ENCODE measurements at regions not wholly inside any gene's neighbourhood (a gene's known extent, or its start where the extent isn't known, plus 50 kb on each side); places are given as distances from the start of the nearest gene placed in this dataset.

DNA sequence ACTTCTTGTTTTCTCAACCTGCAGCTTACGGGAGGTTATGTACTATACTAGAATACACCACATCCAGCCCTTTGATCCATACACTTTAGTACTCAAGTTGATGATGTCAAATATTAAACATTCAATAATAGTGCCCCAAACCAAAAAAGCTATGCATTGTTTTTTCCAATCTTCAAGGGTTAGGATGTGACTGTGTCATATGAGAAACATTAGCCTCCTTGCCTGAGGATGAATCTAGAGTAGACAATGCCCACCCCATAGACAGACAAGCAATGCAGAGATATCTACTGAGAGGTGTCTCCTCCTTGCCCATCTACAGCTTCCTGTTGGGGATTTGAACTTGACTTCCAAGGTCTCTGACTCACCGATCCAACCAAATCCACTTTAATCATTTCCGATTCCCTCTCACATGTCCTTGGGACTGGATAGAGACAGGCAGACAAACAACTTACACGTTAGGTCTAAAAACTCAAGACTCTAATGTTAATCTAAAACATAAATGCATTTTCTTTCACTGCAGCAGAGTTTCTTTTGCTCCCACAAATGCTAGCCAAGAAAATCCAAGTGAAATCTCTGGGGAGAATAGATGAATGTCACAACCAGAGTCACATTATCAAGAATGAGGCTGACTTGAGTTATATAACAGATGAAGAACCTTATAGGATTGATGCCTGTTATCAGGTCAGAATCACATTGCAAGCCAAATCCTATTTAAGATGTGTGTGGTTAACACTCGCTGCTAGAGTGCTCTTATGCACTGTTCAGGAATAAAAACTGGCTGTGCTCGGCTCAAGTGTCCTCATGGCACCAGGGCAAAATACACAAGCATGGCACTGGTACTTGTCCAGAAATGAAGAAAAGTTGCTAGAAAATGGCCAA is 75.5 kb upstream of the TNFAIP3 start:
- Histone ChIP-seq H3K27me3 (ENCODE audit: insufficient read depth) (no peaks in the 10 kb centered on the region), H2AFZ (ENCODE audit: low read depth) (no peak overlapping the region), H3K79me2 (ENCODE audit: insufficient read depth) (no peaks in the 10 kb centered on the region), H3K27ac (ENCODE audit: low read depth in 2 of 2, low read length in 1 of 2) (no peak overlapping the region), H3K36me3 (replicated peaks in 1 of 2; ENCODE audit: control insufficient read depth in 1 of 2, insufficient read depth in 2 of 2, low read length in 1 of 2) (no peaks in the 10 kb centered on the region), H4K20me1 (ENCODE audit: insufficient read depth) (no peaks in the 10 kb centered on the region), H3K9ac (no peak overlapping the region), H3K4me3 (ENCODE audit: low read depth in 2 of 2, low read length in 1 of 2) (no peak overlapping the region), H3F3A (replicated peaks; ENCODE audit: insufficient read depth) (no peaks in the 10 kb centered on the region), H3K4me1 (ENCODE audit: control insufficient read depth in 1 of 2, insufficient read depth in 2 of 2, low read depth in 1 of 2, low read length in 1 of 2) (no peaks in the 10 kb centered on the region), H3K4me2 (no peak overlapping the region), H3K9me3 (no peaks in the 10 kb centered on the region), H3K9me2 (no peaks in the 10 kb centered on the region)
- CTCF ChIA-PET: no interaction called here
- DNase-seq: no peak
- POLR2A ChIA-PET: no interaction called here
- WGBS (ENCODE audit: low lambda C conversion rate): 7% methylated on average over 6 of the region's 6 CpGs
- TF ChIP-seq EP300 (IDR thresholded peaks at IDR 0.05; ENCODE audit: borderline replicate concordance in 1 of 2, low read depth in 1 of 2, low read length in 1 of 2): no peak
- TF ChIP-seq, protein P1, sequence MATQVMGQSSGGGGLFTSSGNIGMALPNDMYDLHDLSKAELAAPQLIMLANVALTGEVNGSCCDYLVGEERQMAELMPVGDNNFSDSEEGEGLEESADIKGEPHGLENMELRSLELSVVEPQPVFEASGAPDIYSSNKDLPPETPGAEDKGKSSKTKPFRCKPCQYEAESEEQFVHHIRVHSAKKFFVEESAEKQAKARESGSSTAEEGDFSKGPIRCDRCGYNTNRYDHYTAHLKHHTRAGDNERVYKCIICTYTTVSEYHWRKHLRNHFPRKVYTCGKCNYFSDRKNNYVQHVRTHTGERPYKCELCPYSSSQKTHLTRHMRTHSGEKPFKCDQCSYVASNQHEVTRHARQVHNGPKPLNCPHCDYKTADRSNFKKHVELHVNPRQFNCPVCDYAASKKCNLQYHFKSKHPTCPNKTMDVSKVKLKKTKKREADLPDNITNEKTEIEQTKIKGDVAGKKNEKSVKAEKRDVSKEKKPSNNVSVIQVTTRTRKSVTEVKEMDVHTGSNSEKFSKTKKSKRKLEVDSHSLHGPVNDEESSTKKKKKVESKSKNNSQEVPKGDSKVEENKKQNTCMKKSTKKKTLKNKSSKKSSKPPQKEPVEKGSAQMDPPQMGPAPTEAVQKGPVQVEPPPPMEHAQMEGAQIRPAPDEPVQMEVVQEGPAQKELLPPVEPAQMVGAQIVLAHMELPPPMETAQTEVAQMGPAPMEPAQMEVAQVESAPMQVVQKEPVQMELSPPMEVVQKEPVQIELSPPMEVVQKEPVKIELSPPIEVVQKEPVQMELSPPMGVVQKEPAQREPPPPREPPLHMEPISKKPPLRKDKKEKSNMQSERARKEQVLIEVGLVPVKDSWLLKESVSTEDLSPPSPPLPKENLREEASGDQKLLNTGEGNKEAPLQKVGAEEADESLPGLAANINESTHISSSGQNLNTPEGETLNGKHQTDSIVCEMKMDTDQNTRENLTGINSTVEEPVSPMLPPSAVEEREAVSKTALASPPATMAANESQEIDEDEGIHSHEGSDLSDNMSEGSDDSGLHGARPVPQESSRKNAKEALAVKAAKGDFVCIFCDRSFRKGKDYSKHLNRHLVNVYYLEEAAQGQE (IDR thresholded peaks at IDR 0.05; ENCODE audit: low read depth, low read length): no peak
- TF ChIP-seq EZH2phosphoT487 (IDR thresholded peaks at IDR 0.05; ENCODE audit: borderline replicate concordance, low read depth): no peak
- TF ChIP-seq, protein P2, sequence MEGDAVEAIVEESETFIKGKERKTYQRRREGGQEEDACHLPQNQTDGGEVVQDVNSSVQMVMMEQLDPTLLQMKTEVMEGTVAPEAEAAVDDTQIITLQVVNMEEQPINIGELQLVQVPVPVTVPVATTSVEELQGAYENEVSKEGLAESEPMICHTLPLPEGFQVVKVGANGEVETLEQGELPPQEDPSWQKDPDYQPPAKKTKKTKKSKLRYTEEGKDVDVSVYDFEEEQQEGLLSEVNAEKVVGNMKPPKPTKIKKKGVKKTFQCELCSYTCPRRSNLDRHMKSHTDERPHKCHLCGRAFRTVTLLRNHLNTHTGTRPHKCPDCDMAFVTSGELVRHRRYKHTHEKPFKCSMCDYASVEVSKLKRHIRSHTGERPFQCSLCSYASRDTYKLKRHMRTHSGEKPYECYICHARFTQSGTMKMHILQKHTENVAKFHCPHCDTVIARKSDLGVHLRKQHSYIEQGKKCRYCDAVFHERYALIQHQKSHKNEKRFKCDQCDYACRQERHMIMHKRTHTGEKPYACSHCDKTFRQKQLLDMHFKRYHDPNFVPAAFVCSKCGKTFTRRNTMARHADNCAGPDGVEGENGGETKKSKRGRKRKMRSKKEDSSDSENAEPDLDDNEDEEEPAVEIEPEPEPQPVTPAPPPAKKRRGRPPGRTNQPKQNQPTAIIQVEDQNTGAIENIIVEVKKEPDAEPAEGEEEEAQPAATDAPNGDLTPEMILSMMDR (IDR thresholded peaks at IDR 0.05): no peak
- TF ChIP-seq, protein P3, sequence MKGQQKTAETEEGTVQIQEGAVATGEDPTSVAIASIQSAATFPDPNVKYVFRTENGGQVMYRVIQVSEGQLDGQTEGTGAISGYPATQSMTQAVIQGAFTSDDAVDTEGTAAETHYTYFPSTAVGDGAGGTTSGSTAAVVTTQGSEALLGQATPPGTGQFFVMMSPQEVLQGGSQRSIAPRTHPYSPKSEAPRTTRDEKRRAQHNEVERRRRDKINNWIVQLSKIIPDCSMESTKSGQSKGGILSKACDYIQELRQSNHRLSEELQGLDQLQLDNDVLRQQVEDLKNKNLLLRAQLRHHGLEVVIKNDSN (IDR thresholded peaks at IDR 0.05; ENCODE audit: borderline replicate concordance, low read depth): no peak
- no peak for TF ChIP-seq ELF1 (IDR thresholded peaks at IDR 0.05)
- TF ChIP-seq MEF2A (IDR thresholded peaks at IDR 0.05; ENCODE audit: borderline replicate concordance, low read depth): no peak
- TF ChIP-seq TEAD4 (IDR thresholded peaks at IDR 0.05; ENCODE audit: borderline replicate concordance, insufficient read depth): no peak
- TF ChIP-seq SIN3A (IDR thresholded peaks at IDR 0.05; ENCODE audit: borderline replicate concordance, low read depth, low read length): no peak
- TF ChIP-seq, protein P4, sequence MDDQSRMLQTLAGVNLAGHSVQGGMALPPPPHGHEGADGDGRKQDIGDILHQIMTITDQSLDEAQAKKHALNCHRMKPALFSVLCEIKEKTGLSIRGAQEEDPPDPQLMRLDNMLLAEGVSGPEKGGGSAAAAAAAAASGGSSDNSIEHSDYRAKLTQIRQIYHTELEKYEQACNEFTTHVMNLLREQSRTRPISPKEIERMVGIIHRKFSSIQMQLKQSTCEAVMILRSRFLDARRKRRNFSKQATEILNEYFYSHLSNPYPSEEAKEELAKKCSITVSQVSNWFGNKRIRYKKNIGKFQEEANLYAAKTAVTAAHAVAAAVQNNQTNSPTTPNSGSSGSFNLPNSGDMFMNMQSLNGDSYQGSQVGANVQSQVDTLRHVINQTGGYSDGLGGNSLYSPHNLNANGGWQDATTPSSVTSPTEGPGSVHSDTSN (IDR thresholded peaks at IDR 0.05): no peak
- no peak for TF ChIP-seq RXRA (IDR thresholded peaks at IDR 0.05; ENCODE audit: borderline replicate concordance, low read depth)
- no peak for TF ChIP-seq FOSL2 (IDR thresholded peaks at IDR 0.05; ENCODE audit: borderline replicate concordance, low read depth)
- TF ChIP-seq RCOR1 (IDR thresholded peaks at IDR 0.05; ENCODE audit: low read length): no peak
- TF ChIP-seq NFIC (IDR thresholded peaks at IDR 0.05; ENCODE audit: borderline replicate concordance): no peak
- no peak for TF ChIP-seq RAD21 (IDR thresholded peaks at IDR 0.05; ENCODE audit: low read length)
- no peak for TF ChIP-seq FOXJ3 (CRISPR knock-in tag; IDR thresholded peaks at IDR 0.05)
- no peak for TF ChIP-seq TCF12 (IDR thresholded peaks at IDR 0.05)
- no peak for TF ChIP-seq YY1 (IDR thresholded peaks at IDR 0.05; ENCODE audit: low read depth)
- no peak for TF ChIP-seq JUND (IDR thresholded peaks at IDR 0.05)

All from SK-N-SH (cell line).